Esophagus muscularis mucosa (tissue), 3 donors: ENCODE measurements at regions not wholly inside any gene's neighbourhood (a gene's known extent, or its start where the extent isn't known, plus 50 kb on each side); places are given as distances from the start of the nearest gene placed in this dataset.

ENCODE experiments used
- CTCF ChIP-seq, 3 experiments: fragments of 200-600 bp in 2 of 3; fragments of 450-650 bp in 1 of 3; sonication (generic) in 2 of 3; IDR thresholded peaks; one replicate each; pipeline ENCODE4 v1.5.1; 2017 to 2019; ENCODE audit warnings: antibody characterized with exemption in 3 of 3, mild to moderate bottlenecking in 2 of 3, moderate library complexity in 1 of 3
- POLR2AphosphoS5 ChIP-seq, 2 donors: sonication (generic); formaldehyde crosslinking; IDR thresholded peaks; one replicate each; pipeline ENCODE4 v1.6.1; 2017; ENCODE audit warnings: antibody characterized with exemption in 2 of 2

GRCh38 chrX:134746410-134746785, 50.6 kb downstream of the PABIR2 start:
- TF ChIP-seq CTCF (IDR thresholded peaks at IDR 0.05) = no peak
- TF ChIP-seq POLR2AphosphoS5 (IDR thresholded peaks at IDR 0.05) = no peak
